SK-N-SH (cell line): ENCODE measurements at regions not wholly inside any gene's neighbourhood (a gene's known extent, or its start where the extent isn't known, plus 50 kb on each side); places are given as distances from the start of the nearest gene placed in this dataset.

Experiments
- CTCF ChIP-seq: fragments of 200-600 bp; sonication (generic); IDR thresholded peaks from 2 replicates; pipeline ENCODE4 v1.6.1; 2017; ENCODE audit warnings: antibody characterized with exemption, mild to moderate bottlenecking, moderate library complexity
- ELF1 ChIP-seq: IDR thresholded peaks from 2 replicates; pipeline ENCODE4 v1.4.0; 2012
- FOSL2 ChIP-seq: IDR thresholded peaks from 2 replicates; pipeline ENCODE4 v1.4.0; 2012; ENCODE audit warnings: low read depth, mild to moderate bottlenecking, moderate library complexity, borderline replicate concordance
- FOXJ3 ChIP-seq: sonication (generic); formaldehyde crosslinking; IDR thresholded peaks from 2 replicates; pipeline ENCODE4 v1.5.1; 2020; ENCODE audit warnings: mild to moderate bottlenecking, missing genetic modification reagents
- POLR2AphosphoS5 ChIP-seq: IDR thresholded peaks from 2 replicates; pipeline ENCODE4 v1.6.1; 2012; ENCODE audit warnings: low read depth, low read length
- REST ChIP-seq: IDR thresholded peaks from 2 replicates; pipeline ENCODE4 v1.6.1; 2012; ENCODE audit warnings: mild to moderate bottlenecking, low read depth, low read length, moderate library complexity
- TCF12 ChIP-seq: IDR thresholded peaks from 2 replicates; pipeline ENCODE4 v1.4.0; 2012
- USF2 ChIP-seq: fragments of 150-350 bp; IDR thresholded peaks from 2 replicates; pipeline ENCODE4 v1.6.1; 2017; ENCODE audit warnings: antibody characterized with exemption, low read length, low read depth, borderline replicate concordance

- TF ChIP-seq POLR2AphosphoS5 (no peak), CTCF (no peak), REST (no peak), FOXJ3 (CRISPR knock-in tag) (no peak), USF2 (no peak), ELF1 (no peak), FOSL2 (no peak), TCF12 (no peak)
These were observed 546.0 kb upstream of the GRAMD2B start for GRCh38 chr5:125877248-125877647.
